ENCODE measurements at regions not wholly inside any gene's neighbourhood (a gene's known extent, or its start where the extent isn't known, plus 50 kb on each side); places are given as distances from the start of the nearest gene placed in this dataset.

DNA sequence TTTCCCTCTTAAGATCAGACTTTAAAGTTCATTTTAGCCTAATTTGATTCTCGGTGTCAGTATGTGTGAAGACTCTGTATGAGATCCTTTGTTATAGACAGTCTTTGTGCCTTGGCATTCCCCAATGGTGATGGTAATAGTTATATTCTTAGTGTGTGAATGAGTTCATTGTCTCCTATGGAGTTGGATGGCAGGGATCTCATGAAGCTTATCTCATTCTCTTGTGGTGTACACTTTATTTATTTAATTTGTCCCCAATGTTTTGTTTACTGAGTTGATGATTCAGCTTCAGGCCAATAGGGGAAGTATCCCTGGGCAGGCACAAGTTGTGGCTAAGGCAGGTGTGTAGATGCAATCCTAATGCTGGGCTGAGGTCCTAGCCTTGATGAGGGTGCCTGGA, 222.0 kb upstream of the DPPA4 start:
- H3K36me3 ChIP-seq, result no peaks in the 10 kb centered on the region
- TF ChIP-seq, protein P1, sequence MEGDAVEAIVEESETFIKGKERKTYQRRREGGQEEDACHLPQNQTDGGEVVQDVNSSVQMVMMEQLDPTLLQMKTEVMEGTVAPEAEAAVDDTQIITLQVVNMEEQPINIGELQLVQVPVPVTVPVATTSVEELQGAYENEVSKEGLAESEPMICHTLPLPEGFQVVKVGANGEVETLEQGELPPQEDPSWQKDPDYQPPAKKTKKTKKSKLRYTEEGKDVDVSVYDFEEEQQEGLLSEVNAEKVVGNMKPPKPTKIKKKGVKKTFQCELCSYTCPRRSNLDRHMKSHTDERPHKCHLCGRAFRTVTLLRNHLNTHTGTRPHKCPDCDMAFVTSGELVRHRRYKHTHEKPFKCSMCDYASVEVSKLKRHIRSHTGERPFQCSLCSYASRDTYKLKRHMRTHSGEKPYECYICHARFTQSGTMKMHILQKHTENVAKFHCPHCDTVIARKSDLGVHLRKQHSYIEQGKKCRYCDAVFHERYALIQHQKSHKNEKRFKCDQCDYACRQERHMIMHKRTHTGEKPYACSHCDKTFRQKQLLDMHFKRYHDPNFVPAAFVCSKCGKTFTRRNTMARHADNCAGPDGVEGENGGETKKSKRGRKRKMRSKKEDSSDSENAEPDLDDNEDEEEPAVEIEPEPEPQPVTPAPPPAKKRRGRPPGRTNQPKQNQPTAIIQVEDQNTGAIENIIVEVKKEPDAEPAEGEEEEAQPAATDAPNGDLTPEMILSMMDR (IDR thresholded peaks at IDR 0.05), result no peak
- TF ChIP-seq POLR2A (IDR thresholded peaks at IDR 0.05), result no peak
- WGBS, 2 donors, result 92 to 95% methylated on average over 1 of the region's 1 CpG
- no peak overlapping the region for H3K27ac ChIP-seq
- H3K27me3 ChIP-seq, result no peaks in the 10 kb centered on the region
- intact Hi-C loops (cut with DNase I), result no loop called here
- H3K4me3 ChIP-seq (replicated peaks in 1 of 3), result no peak overlapping the region
- H3K4me1 ChIP-seq, result no peaks in the 10 kb centered on the region
- no peaks in the 10 kb centered on the region for H3K9me3 ChIP-seq
- DNase-seq, result no peak

DNA sequence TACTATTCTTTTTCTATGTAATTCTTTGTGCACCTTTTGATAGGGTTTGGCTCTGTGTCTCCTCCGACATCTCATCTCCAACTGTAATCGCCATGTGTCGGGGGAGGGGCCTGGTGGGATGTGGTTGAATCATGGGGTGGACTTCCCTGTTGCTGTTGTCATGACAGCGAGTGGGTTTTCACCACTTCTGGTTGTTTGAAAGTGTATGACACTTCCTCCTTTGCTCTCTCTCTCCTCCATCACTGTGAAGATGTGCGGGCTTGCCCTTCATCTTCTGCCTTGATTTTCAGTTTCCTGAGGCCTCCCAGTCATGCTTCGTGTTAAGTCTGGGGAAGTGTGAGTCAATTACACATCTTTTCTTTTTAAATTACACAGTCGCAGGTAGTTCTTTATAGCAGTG, 225.8 kb upstream of the DPPA4 start:
- no peak for TF ChIP-seq POLR2A (IDR thresholded peaks at IDR 0.05)
- TF ChIP-seq, protein P1 (IDR thresholded peaks at IDR 0.05), result no peak
- H3K9me3 ChIP-seq, result no peaks in the 10 kb centered on the region
- WGBS, 2 donors, result 87 to 90% methylated on average over 7 of the region's 7 CpGs
- intact Hi-C loops (cut with DNase I), result no loop called here
- no peak for DNase-seq
- H3K4me1 ChIP-seq, result no peaks in the 10 kb centered on the region
- H3K4me3 ChIP-seq (replicated peaks in 1 of 3), result no peak overlapping the region
- no peaks in the 10 kb centered on the region for H3K36me3 ChIP-seq
- H3K27ac ChIP-seq, result no peak overlapping the region
- no peaks in the 10 kb centered on the region for H3K27me3 ChIP-seq

DNA sequence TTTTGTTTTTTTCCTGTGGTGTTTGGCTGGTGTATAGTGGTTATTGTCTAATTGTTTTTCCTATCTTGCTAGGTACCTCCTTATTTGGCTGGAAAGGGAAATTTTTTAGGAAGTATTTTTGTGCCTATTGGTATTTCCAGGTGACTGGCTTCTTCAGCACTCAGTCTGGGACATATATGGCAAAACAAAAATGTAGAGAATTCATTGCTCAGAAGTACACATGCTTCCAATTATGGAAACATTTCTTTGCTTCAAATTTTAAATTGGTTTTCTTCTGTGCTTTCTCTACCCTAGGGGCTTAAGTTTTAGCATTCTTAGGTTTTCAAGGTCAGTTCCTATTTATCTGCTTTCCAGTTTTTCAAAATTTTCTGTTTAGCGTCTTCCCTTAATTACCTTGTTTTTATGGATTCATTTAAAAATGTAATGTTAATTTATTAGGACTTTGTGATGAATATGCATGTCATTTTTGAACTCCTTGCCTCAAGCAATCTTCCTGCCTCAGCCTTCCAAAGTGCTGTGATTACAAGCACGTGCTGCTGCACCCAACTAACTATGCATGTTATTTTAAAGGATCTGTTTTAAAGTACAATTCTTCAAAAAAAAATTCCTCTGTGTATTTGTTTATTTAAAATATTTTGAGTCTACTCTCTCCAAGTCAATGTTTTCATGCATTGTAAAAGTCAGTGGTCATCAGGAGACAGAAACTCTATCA, 231.9 kb upstream of the DPPA4 start:
- intact Hi-C loops (cut with DNase I), result no loop called here
- TF ChIP-seq, protein P1 (IDR thresholded peaks at IDR 0.05), result no peak
- no peak for TF ChIP-seq POLR2A (IDR thresholded peaks at IDR 0.05)
- 42 to 53% methylated on average over 2 of the region's 2 CpGs for WGBS, 2 donors
- DNase-seq, result no peak
- Histone ChIP-seq H3K36me3 (no peaks in the 10 kb centered on the region), H3K4me3 (replicated peaks in 1 of 3) (no peak overlapping the region), H3K27me3 (no peaks in the 10 kb centered on the region), H3K9me3 (no peaks in the 10 kb centered on the region), H3K4me1 (no peaks in the 10 kb centered on the region), H3K27ac (no peak overlapping the region)

DNA sequence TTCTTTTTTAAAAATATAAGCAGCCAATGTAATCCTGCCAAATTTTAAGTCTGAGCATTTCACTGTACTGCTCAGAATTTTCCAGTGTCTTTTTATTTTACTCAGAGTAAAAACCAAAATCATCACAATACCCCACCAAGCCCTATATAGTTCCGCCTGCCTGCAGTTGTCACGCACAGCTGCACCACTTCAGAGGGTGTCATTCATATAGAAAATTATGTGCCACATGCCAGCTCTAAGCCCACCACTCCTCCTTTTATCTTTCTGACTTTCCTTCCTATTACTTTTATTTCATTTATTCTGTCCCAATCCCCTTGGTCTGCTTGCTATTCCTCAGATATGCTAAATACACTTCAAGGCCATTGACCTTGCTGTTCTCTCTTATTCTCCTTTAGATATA, 233.1 kb upstream of the DPPA4 start:
- no peak overlapping the region for H3K27ac ChIP-seq
- H3K9me3 ChIP-seq, result no peaks in the 10 kb centered on the region
- no peaks in the 10 kb centered on the region for H3K27me3 ChIP-seq
- no peaks in the 10 kb centered on the region for H3K36me3 ChIP-seq
- intact Hi-C loops (cut with DNase I), result no loop called here
- no peaks in the 10 kb centered on the region for H3K4me1 ChIP-seq
- DNase-seq, result no peak
- H3K4me3 ChIP-seq (replicated peaks in 1 of 3), result no peak overlapping the region
- TF ChIP-seq, protein P1 (IDR thresholded peaks at IDR 0.05), result no peak
- no peak for TF ChIP-seq POLR2A (IDR thresholded peaks at IDR 0.05)
- WGBS, 2 donors, result 90 to 97% methylated on average over 2 of the region's 2 CpGs

DNA sequence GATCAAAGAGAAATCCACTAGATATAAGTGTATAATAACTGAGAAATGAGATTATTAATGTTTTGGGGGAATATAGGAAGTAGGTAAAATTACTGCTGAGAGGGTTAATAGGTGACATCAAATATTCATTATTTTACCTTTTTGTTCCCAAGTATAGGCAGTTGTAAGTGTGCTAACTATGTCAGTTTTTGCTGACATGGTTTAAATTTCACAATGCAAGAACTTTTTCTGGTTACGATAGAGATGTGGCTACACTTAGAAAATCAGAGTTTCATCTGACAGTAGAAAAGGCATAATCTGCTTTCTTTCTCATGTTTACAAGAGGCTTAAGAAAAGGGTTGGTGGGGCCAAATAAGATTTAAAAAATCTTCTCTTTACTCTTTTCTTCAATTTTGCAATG, 235.0 kb upstream of the DPPA4 start:
- TF ChIP-seq, protein P1 (IDR thresholded peaks at IDR 0.05), result no peak
- no peak for TF ChIP-seq POLR2A (IDR thresholded peaks at IDR 0.05)
- Histone ChIP-seq H3K36me3 (no peaks in the 10 kb centered on the region), H3K4me3 (replicated peaks in 1 of 3) (no peak overlapping the region), H3K4me1 (no peaks in the 10 kb centered on the region), H3K27me3 (no peaks in the 10 kb centered on the region), H3K9me3 (no peaks in the 10 kb centered on the region), H3K27ac (no peak overlapping the region)
- WGBS, 2 donors, result 96 to 100% methylated on average over 1 of the region's 1 CpG
- intact Hi-C loops (cut with DNase I), result no loop called here
- DNase-seq, result no peak
